ENCODE measurements at regions not wholly inside any gene's neighbourhood (a gene's known extent, or its start where the extent isn't known, plus 50 kb on each side); places are given as distances from the start of the nearest gene placed in this dataset.

GRCh38 chr7:32161708-32162107 is 91.5 kb upstream of the PDE1C start:
- no peak overlapping the region for H3K9ac ChIP-seq (ENCODE audit: low read length)
- no peaks in the 10 kb centered on the region for H3K27me3 ChIP-seq (ENCODE audit: control insufficient read depth, insufficient read depth, low read length)
- no peak overlapping the region for H3K4me3 ChIP-seq (ENCODE audit: low read depth, low read length)
- H3K4me1 ChIP-seq (ENCODE audit: control insufficient read depth, insufficient read depth, low read length): peaks cover 8% of the 10 kb centered on the region; the same call in 1 of the 2 replicates
- H3K27ac ChIP-seq (ENCODE audit: low read depth, low read length): no peak overlapping the region
- H3K9me3 ChIP-seq (ENCODE audit: control insufficient read depth, insufficient read depth, low read depth, low read length): no peaks in the 10 kb centered on the region
- H3K36me3 ChIP-seq (ENCODE audit: control insufficient read depth, insufficient read depth, low read length): no peaks in the 10 kb centered on the region

- Histone ChIP-seq H3K4me3 (ENCODE audit: low read depth, low read length) (no peak overlapping the region), H3K4me1 (ENCODE audit: control insufficient read depth, insufficient read depth, low read length) (peaks cover 8% of the 10 kb centered on the region; the same call in 1 of the 2 replicates), H3K27me3 (ENCODE audit: control insufficient read depth, insufficient read depth, low read length) (no peaks in the 10 kb centered on the region), H3K27ac (ENCODE audit: low read depth, low read length) (no peak overlapping the region), H3K36me3 (ENCODE audit: control insufficient read depth, insufficient read depth, low read length) (no peaks in the 10 kb centered on the region), H3K9me3 (ENCODE audit: control insufficient read depth, insufficient read depth, low read depth, low read length) (no peaks in the 10 kb centered on the region), H3K9ac (ENCODE audit: low read length) (no peak overlapping the region)
Observed at GRCh38 chr7:32158751-32159745, 88.8 kb upstream of the PDE1C start.

DNA sequence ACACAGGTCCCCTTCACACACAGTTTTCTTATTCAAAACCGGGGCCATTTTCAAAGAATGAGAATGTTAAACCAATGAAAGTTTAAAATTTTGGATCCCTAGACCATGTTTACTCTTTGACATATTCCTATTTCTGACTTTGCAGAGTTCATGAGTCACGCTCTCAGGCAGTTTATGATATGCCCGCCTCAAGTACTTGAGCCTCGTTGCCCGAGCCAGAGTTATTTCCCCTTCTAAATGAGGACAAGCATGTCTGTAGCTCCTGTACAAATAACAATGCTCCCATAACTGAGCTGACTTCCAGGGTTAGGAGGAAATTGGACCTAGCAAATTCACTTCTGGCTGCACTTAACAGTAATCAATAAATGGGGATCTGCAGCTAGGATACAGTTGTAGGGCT is 87.9 kb upstream of the PDE1C start:
- no peaks in the 10 kb centered on the region for H3K36me3 ChIP-seq (ENCODE audit: control insufficient read depth, insufficient read depth, low read length)
- H3K4me1 ChIP-seq (ENCODE audit: control insufficient read depth, insufficient read depth, low read length): peaks cover 2% of the 10 kb centered on the region; the same call in 1 of the 2 replicates
- H3K9ac ChIP-seq (ENCODE audit: low read length): no peak overlapping the region
- H3K27me3 ChIP-seq (ENCODE audit: control insufficient read depth, insufficient read depth, low read length): no peaks in the 10 kb centered on the region
- no peak overlapping the region for H3K27ac ChIP-seq (ENCODE audit: low read depth, low read length)
- H3K4me3 ChIP-seq (ENCODE audit: low read depth, low read length): no peak overlapping the region
- H3K9me3 ChIP-seq (ENCODE audit: control insufficient read depth, insufficient read depth, low read depth, low read length): no peaks in the 10 kb centered on the region

- Histone ChIP-seq H3K9ac (ENCODE audit: low read length) (no peak overlapping the region), H3K9me3 (ENCODE audit: control insufficient read depth, insufficient read depth, low read depth, low read length) (no peaks in the 10 kb centered on the region), H3K4me3 (ENCODE audit: low read depth, low read length) (no peak overlapping the region), H3K4me1 (ENCODE audit: control insufficient read depth, insufficient read depth, low read length) (no peaks in the 10 kb centered on the region), H3K27me3 (ENCODE audit: control insufficient read depth, insufficient read depth, low read length) (no peaks in the 10 kb centered on the region), H3K27ac (ENCODE audit: low read depth, low read length) (no peak overlapping the region), H3K36me3 (ENCODE audit: control insufficient read depth, insufficient read depth, low read length) (no peaks in the 10 kb centered on the region)
Observed at GRCh38 chr7:32155712-32156111, 85.5 kb upstream of the PDE1C start.

GRCh38 chr7:32154797-32155196 is 84.6 kb upstream of the PDE1C start:
- Histone ChIP-seq H3K4me3 (ENCODE audit: low read depth, low read length) (no peak overlapping the region), H3K9me3 (ENCODE audit: control insufficient read depth, insufficient read depth, low read depth, low read length) (no peaks in the 10 kb centered on the region), H3K9ac (ENCODE audit: low read length) (no peak overlapping the region), H3K27ac (ENCODE audit: low read depth, low read length) (no peak overlapping the region), H3K27me3 (ENCODE audit: control insufficient read depth, insufficient read depth, low read length) (no peaks in the 10 kb centered on the region), H3K36me3 (ENCODE audit: control insufficient read depth, insufficient read depth, low read length) (no peaks in the 10 kb centered on the region), H3K4me1 (ENCODE audit: control insufficient read depth, insufficient read depth, low read length) (peaks cover 4% of the 10 kb centered on the region; the same call in 1 of the 2 replicates)

GRCh38 chr7:32153006-32153405 is 82.8 kb upstream of the PDE1C start:
- H3K36me3 ChIP-seq (ENCODE audit: control insufficient read depth, insufficient read depth, low read length): no peaks in the 10 kb centered on the region
- H3K4me3 ChIP-seq (ENCODE audit: low read depth, low read length): no peak overlapping the region
- H3K9me3 ChIP-seq (ENCODE audit: control insufficient read depth, insufficient read depth, low read depth, low read length): no peaks in the 10 kb centered on the region
- no peak overlapping the region for H3K9ac ChIP-seq (ENCODE audit: low read length)
- H3K27ac ChIP-seq (ENCODE audit: low read depth, low read length): no peak overlapping the region
- no peaks in the 10 kb centered on the region for H3K27me3 ChIP-seq (ENCODE audit: control insufficient read depth, insufficient read depth, low read length)
- H3K4me1 ChIP-seq (ENCODE audit: control insufficient read depth, insufficient read depth, low read length): peaks cover 4% of the 10 kb centered on the region; the same call in 1 of the 2 replicates

- Histone ChIP-seq H3K36me3 (ENCODE audit: control insufficient read depth, insufficient read depth, low read length) (no peaks in the 10 kb centered on the region), H3K9me3 (ENCODE audit: control insufficient read depth, insufficient read depth, low read depth, low read length) (no peaks in the 10 kb centered on the region), H3K4me3 (ENCODE audit: low read depth, low read length) (no peak overlapping the region), H3K9ac (ENCODE audit: low read length) (no peak overlapping the region), H3K27me3 (ENCODE audit: control insufficient read depth, insufficient read depth, low read length) (no peaks in the 10 kb centered on the region), H3K27ac (ENCODE audit: low read depth, low read length) (no peak overlapping the region), H3K4me1 (ENCODE audit: control insufficient read depth, insufficient read depth, low read length) (peaks cover 4% of the 10 kb centered on the region; the same call in 1 of the 2 replicates)
Observed at GRCh38 chr7:32152576-32152975, 82.4 kb upstream of the PDE1C start.

DNA sequence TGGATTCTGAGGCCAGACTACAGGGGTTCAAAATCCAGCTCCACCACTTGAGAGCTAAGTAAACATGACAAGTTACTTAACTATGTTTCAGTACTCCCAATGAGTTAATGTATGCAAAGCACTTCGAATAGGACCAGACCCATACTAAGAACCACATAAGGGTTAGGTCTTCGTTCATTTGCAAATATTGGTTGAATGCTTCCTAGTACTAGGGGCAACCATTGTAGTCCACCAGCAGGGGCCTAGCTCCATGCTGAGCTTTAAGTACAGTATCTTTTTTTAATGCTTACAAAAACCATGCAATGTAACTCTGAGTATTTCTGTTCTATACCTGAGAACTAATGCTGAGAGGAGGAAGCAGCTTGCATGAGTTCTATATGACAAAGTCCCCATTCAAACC is 80.4 kb upstream of the PDE1C start:
- Histone ChIP-seq H3K27me3 (ENCODE audit: control insufficient read depth, insufficient read depth, low read length) (no peaks in the 10 kb centered on the region), H3K4me1 (ENCODE audit: control insufficient read depth, insufficient read depth, low read length) (peaks cover 4% of the 10 kb centered on the region; the same call in 1 of the 2 replicates), H3K4me3 (ENCODE audit: low read depth, low read length) (no peak overlapping the region), H3K9me3 (ENCODE audit: control insufficient read depth, insufficient read depth, low read depth, low read length) (peaks cover 6% of the 10 kb centered on the region), H3K9ac (ENCODE audit: low read length) (no peak overlapping the region), H3K36me3 (ENCODE audit: control insufficient read depth, insufficient read depth, low read length) (no peaks in the 10 kb centered on the region), H3K27ac (ENCODE audit: low read depth, low read length) (no peak overlapping the region)

DNA sequence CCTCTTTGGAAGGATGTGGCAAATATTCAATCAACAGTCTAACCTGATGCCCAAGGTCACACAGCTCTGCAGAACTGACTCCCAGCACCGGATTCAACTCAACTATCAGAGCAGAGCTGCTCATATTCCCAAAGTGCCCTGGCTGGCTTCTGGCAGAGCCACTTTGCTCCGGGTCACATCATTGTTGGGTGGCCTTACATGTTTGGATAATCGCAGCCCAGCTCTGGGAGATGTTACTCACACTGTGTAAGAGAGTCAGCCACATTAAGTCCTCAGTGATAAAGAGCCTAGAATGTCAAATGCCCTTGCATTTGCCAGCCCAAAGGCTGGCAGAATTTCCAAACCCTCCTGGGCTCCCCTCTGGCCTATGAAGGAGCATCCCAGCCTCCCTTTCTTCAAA is 79.8 kb upstream of the PDE1C start:
- Histone ChIP-seq H3K27me3 (ENCODE audit: control insufficient read depth, insufficient read depth, low read length) (no peaks in the 10 kb centered on the region), H3K4me3 (ENCODE audit: low read depth, low read length) (no peak overlapping the region), H3K36me3 (ENCODE audit: control insufficient read depth, insufficient read depth, low read length) (no peaks in the 10 kb centered on the region), H3K9ac (ENCODE audit: low read length) (no peak overlapping the region), H3K9me3 (ENCODE audit: control insufficient read depth, insufficient read depth, low read depth, low read length) (peaks cover 6% of the 10 kb centered on the region), H3K27ac (ENCODE audit: low read depth, low read length) (no peak overlapping the region), H3K4me1 (ENCODE audit: control insufficient read depth, insufficient read depth, low read length) (peaks cover 4% of the 10 kb centered on the region; the same call in 1 of the 2 replicates)

GRCh38 chr7:32147546-32148268 is 77.5 kb upstream of the PDE1C start:
- H3K9me3 ChIP-seq (ENCODE audit: control insufficient read depth, insufficient read depth, low read depth, low read length): peaks cover 6% of the 10 kb centered on the region
- no peaks in the 10 kb centered on the region for H3K36me3 ChIP-seq (ENCODE audit: control insufficient read depth, insufficient read depth, low read length)
- no peak overlapping the region for H3K9ac ChIP-seq (ENCODE audit: low read length)
- H3K4me3 ChIP-seq (ENCODE audit: low read depth, low read length): no peak overlapping the region
- peaks cover 4% of the 10 kb centered on the region; the same call in 1 of the 2 replicates for H3K4me1 ChIP-seq (ENCODE audit: control insufficient read depth, insufficient read depth, low read length)
- H3K27ac ChIP-seq (ENCODE audit: low read depth, low read length): no peak overlapping the region
- H3K27me3 ChIP-seq (ENCODE audit: control insufficient read depth, insufficient read depth, low read length): no peaks in the 10 kb centered on the region

- peaks cover 6% of the 10 kb centered on the region for H3K9me3 ChIP-seq (ENCODE audit: control insufficient read depth, insufficient read depth, low read depth, low read length)
- no peak overlapping the region for H3K27ac ChIP-seq (ENCODE audit: low read depth, low read length)
- H3K4me1 ChIP-seq (ENCODE audit: control insufficient read depth, insufficient read depth, low read length): peaks cover 4% of the 10 kb centered on the region; the same call in 1 of the 2 replicates
- H3K9ac ChIP-seq (ENCODE audit: low read length): no peak overlapping the region
- no peak overlapping the region for H3K4me3 ChIP-seq (ENCODE audit: low read depth, low read length)
- H3K36me3 ChIP-seq (ENCODE audit: control insufficient read depth, insufficient read depth, low read length): no peaks in the 10 kb centered on the region
- no peaks in the 10 kb centered on the region for H3K27me3 ChIP-seq (ENCODE audit: control insufficient read depth, insufficient read depth, low read length)
Observed at GRCh38 chr7:32145911-32146310, 75.7 kb upstream of the PDE1C start.

Measured in HUES6 (cell line).